Daoy (cell line): ENCODE measurements at regions not wholly inside any gene's neighbourhood (a gene's known extent, or its start where the extent isn't known, plus 50 kb on each side); places are given as distances from the start of the nearest gene placed in this dataset.
A peak's percentile ranks its signal among the peaks of the same experiment; 100 is the strongest.
"Not testable (repeated sequence)": the region's sequence is repeated elsewhere in the genome, so short reads cannot be mapped to it uniquely, and the experiment has no call there.

Experiments
- DNase-seq: peaks from one replicate; pipeline ENCODE4 v3.0.0-alpha.2; 2015; ENCODE audit warnings: low read depth

DNA sequence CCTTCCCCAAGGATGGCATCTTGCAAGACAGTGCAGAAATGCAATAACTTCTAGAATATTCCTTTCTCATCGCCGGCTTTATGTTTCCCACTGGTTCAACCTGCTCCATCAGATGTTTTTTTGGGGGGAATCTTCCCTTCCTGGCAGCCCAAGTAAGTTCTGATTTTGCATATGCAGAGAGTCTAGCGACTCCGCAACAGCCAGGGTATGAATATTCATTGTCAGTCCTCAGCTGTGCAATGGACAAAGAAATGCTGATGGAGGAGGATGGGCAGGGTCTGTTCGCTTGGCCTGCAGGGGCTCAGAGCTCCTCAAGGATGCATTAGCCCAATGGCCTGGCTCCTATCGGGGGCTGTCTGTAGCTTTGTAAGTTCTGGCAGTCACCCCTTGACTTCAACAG lies 358.8 kb upstream of the CCL2 start:
- no peak for DNase-seq

DNA sequence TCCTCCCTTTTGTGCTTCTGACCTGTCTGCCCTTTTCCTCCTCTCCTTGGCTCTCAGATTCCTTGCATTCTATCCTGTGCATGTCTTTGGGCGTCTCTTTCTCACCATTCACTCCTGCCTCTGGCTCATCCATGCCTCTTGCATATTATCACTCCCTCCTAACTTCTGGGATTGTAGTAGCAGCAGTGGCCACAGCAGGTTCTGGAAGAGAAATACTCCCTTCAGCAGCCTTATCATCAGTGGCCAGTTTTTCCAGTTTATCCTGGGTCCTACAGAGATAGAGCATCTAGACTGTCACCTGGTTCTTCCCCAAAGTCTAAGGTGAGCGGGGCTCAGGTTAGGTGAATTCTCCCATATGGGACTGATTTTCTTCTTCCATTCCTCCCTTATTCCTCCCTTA lies 354.0 kb upstream of the CCL2 start:
- no peak for DNase-seq

DNA sequence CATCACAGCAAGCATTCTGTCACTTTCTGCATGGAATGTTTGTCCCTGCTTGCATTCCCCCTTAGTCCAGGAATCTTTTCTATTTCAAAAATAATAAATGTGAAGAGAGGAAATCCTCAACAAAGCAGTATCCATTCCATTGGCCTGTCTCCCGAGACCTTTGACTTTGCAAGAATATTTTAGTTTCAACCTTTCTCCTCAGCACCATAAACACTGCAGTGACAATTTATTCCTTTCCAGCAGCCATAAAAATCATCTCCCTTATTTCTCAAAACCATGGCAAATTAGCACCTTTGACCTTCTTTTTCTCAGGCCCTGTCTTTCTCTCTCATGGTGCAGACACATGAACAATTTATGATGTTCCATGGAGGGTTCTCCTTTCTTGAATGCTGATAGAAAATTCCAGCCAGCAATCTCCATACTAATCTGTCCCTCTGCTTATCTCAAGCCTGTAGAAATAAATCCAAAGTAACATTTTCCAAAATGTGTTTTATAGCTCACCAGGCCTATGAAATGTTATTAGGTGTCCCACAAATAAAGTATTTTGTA lies 352.1 kb upstream of the CCL2 start:
- DNase-seq, result no peak

DNA sequence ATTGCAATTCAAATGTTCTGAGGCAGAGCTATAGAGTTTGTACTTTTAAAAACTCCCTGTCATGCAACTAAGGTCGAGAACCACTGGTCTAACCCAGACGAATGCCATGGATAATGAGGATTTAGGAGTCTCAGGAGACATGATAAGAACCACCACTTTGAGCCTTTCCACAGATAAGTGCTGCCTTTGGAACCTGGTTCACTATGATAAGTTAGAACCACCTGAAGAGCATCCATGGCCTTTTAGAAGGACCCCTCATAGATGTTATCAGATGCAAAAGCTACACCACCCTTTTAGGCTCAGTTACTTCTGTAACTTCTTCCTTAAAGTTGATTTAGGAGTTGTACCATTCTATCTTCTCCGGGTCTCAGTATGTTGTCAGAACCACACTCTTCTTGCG lies 350.6 kb upstream of the CCL2 start:
- no peak for DNase-seq

DNA sequence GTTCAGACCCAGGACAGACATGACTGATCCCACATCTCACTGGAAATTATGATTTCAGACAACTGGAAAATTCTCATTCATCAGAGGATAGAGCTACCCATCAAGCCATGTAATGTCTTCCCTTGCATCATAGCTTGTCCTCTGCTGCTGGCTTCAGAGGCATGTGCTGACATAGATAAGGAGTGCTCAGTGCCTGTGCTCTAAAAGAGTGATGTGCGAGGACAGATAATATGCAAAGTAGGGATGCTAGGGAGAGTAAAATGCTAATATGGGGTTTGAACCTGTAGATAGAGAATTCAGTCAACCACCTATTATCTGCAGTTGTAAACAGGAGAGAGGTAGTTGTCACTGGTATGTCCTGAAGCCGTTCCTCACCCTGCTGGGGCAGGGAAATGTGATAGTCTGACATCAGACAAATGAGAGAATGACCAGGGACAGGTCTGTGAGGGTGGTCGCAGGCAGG lies 349.7 kb upstream of the CCL2 start:
- no peak for DNase-seq

DNA sequence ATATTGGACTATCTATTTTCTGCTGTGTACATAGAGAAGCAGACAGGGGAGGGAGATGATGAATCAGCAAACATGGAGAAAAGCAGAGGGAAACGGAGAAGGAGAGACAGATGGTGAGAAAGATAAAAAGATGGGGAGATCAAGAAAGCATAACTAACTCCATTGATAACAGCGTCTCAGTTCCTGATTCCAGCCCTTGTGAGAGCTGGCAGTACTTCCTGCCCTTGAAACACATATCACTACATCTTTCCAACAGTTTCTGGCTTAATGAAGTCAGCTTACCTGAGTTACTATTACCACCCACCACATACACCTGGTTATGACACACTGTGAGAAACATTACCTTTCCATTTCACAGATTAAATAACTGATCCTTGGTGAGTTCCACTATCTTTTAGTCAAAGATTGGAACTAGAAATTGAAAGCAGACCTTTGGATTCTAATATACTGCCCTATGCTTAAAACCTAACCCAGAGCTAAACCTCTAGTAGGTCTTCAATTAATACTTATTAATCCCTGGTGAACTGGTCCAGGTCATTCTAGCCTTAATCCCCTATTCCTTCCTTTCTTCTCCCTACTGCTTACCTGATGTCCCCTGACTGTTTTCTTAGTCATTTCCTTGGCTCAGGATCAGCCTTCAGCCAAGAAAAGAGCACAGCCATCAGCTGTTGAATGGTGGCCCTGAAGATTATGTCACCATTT lies 346.6 kb upstream of the CCL2 start:
- DNase-seq, result no peak

DNA sequence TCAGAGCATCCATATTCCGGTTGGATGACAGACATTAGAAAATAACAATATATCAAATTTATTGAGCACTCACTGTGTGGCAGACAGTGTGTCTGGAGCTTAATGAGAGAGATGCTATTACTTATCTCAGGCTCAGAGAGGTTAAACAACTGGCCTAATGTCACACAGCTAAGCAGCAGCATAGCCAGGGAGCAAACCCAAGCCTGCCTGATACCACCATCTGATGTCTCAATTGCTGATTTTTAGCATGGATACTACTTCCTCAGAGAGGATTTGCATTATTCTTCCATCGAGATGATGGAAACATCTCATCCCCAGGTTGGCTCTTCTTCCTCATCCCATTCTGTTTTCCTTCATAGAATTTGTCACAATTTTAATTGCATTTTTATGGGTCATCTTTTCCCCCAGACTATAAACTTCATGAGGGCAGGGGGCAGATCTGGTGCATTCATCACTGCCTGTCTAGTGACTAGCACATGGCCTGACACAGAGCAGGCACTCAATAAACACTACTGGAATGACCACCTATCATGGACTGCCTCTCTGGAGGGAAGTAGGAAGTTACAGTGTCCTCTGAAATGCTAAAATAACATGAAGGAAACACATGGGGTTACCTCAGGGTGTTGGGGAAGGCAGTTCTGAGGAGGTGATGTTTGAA lies 344.8 kb upstream of the CCL2 start:
- DNase-seq, result no peak

DNA sequence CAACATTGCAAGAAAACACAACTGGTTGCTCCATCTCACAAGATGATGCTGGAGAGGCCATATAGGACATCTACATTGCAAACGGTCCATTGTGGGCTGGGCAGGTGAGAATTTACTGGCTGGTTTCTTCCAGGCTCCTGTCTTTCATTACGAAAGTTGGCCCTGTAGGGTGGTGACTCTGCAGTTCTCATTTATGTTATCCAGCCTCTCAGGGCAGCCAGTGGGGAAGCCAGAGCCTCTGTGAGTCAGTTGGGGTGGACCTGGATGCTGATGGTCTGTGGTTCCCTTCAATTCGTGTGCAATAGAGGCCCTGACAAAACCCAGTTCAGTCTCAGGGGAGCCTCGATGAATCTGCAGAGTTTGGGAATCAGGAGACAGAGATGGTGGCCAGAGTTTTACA lies 341.0 kb upstream of the CCL2 start:
- DNase-seq, result no peak

DNA sequence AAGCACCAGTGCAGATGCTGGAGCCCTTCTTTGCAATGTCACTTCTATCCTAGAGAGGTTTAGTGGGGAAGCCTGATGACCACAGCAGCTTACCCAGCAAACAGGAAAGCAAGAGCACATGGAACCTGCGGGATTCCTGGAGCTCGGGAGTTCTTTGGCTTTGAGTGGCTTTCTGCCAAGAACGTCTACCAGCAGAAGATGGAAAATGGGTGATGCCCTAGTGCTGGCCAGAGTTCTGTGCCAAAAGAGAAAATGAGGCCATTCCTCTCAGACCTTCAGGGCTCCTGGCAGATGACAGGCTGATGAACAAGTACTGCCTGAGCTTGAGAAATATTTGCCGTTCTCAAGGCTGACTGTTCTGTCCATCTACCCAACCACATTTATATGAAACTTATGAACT lies 332.1 kb upstream of the CCL2 start:
- no peak for DNase-seq

DNA sequence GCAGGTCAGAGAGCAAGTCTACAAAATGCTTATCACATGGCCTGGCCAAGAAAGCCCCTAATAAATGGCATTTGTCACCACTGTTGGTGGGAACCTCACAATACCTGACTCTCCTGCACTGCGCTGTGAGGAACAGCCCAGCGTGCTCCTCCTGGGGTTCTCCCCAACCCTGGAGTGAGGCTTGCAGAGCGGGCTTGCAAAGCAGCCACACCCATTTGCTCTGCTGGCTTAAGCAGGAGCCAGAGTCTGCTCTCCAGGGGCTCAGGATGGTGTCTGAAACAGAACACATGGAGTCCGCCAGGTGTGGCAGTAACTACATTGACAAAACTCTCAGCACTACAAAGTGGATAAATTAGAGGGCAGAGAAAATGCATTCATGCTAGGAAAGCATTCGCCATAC lies 331.0 kb upstream of the CCL2 start:
- DNase-seq, result no peak

DNA sequence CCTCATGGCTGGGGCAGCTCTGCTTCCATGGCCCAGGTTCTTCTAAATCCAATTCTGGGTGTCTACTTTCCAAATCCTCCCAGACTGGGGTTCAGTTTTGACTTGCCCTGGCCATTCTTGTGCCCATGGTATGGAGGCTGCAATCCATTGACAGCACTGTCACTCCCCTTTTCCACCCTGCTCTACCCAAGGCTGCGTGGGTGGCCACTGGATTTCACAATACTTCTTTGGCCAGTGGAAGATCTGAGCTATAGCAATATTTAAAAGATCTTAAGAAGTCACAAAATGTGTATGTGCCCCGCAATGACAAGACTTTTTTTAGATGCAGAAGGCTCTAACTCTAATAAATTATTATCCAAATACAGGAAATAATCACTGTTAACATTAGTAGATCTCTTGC lies 329.4 kb upstream of the CCL2 start:
- no peak for DNase-seq

DNA sequence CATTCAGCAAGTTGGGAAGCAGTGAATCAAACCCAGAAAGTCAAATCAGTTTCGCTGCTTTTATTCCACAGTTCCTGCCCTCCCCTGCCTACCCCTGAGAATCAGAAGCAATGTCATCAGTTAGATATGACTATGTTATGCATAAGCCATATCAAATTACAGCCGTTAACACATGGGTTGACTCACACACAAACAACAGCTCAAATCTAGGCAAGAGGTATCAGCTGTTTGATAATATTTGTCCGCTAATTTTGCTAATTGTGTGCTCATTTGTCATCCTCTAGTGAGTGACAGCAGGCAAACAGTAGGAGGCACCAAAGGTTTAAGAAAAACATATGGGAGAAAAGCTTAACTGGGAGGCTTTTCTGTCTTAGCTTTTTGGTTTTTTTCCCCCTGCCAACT lies 327.4 kb upstream of the CCL2 start:
- DNase-seq, result peak; percentile 82

DNA sequence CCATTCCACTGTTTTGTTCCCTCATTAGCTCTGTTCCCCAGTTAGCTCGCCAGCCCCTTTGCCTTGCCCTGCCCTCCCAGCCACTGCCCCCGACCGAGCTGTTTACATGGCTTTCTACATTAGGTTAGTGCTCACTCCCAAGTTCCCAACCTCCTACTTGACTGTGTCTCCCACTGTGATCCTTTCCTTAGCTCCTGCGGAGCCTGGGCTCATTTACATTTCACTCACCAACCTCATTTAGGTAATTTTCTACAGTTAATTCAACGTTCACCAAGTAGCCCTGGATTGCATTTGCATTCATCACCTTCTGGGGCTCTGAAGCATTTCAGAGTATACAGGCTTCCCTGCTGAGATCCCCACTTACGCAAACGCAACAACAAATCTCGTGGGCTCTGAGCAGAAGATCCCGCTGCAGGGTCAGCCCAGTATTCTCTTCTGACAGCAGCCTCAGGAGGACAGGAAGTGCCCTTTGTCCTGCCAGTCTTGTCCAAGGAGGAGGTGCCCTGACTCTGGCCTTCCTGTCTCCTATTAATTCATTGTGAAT lies 325.8 kb upstream of the CCL2 start:
- DNase-seq, result no peak

DNA sequence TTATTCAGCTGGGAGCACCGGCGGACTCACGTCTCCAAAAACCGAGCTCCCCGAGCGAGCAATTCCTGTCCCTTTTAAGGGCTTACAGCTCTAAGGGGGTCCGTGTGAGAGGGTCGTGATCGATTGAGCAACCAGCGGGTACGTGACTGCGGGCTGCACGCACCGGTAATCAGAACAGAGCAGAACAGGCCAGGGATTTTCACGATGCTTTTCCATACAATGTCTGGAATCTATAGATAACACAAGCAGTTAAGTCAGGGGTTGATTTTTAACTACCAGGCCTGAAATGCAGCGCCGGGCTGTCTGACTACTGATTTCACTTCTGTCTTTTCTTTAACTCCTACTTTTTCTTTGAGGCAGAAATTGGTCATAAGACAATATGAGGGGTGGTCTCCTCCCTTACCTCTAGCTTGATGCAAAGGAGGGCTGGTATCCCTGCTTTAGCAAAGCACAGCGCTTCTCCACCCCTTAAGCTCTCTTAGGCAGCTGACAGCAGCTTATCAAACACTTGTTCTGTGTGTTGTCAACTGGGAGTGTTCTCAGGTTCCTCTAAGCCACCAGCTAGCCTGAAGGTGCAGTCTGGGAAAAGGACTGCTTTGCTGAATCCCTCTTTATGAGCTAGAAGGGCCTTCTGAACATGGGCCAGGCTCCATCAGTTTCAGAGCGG lies 323.8 kb upstream of the CCL2 start:
- DNase-seq, result not testable (repeated sequence)

DNA sequence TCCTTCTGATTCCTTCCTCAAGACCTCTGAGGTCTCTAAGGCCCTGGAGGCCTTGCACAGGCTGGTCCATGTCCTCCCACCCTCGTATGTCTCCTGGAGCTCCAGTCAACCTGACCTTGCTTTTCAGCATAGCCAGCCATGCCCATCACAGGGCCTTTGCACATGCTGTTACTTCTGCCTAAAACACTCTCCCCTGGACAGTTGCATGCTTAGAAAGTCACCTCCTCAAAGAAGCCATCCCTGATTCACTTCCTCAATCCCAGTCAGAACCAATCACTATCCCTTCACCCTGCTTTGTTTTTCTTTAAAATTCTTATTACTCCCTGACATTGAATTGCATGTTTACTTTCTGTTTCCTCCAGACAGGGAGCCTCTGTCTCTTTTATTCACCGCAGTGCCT lies 322.1 kb upstream of the CCL2 start:
- DNase-seq, result no peak

DNA sequence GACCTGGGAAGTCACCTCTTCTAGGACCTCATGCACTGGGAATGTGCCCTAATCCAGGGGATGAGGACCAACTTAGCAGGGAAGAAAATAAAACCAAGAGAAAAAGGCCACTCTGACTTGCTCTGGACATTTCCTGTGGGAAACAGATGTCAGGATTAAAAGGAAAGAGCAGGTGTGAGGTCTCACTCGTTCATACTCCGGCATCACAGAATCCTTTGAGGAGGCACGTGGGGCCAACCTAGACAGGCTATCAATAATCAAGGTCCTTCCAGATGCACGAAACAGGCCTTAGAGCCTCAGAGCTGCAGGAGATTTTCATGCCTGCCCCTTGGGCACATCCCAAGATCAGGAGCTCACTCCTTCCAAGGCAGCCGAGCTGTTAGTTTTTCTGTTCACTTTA lies 321.5 kb upstream of the CCL2 start:
- no peak for DNase-seq

DNA sequence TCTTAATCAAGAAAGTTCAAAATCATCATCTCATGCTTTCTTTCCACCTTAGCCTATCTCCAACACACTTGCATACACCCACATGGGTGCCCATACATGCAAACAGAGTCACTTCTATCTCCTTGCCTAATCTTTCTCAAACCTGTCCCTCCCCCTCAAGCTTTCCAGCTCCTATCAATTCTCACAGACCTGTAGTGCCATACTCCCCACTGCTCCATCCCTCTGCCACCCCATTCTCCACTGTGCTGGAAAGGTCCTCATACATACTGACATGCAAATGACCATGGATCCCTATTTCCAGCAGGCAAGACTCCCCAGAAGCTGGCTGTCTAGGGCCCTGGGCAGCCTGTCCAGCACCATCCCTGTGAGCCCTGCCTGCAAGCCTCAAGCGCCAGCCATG lies 320.4 kb upstream of the CCL2 start:
- DNase-seq, result no peak

DNA sequence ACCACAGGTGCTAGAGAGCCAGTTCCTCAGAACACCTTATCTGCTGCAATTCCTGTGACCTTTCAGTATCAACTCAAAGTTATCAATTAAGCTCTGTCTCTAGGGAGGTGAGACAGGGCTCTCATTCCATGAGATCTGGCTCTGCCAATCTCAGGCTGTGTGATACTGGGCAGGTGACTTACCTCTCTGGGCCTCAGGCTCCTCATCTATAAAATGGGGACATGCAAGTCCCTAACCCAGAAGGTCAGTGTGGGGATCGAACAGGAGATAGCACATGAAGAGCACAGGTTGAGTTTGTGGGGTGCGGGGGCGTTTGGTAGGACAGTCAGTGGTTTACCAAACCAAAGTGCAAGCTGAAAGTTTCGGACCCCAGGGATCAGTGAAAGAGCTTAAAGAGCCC lies 319.3 kb upstream of the CCL2 start:
- no peak for DNase-seq

DNA sequence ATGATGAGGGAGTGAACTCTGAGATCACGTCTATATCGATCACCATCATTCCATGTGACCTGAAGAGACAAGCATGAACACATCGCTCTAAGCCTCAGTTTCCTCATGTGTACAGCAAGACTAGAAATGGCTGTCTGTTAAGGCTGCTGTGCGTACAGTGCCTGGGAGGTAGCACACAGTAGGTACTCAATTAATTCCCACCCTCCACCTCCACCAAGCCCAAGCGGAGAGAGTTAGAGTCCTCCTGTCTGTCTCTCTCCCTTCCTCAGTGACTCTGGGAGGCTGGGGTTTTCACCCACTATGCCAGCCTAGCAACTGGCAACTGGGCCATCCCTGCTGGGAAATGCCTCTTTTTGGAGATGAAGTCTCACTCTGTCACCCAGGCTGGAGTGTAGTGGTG lies 318.3 kb upstream of the CCL2 start:
- DNase-seq, result no peak

DNA sequence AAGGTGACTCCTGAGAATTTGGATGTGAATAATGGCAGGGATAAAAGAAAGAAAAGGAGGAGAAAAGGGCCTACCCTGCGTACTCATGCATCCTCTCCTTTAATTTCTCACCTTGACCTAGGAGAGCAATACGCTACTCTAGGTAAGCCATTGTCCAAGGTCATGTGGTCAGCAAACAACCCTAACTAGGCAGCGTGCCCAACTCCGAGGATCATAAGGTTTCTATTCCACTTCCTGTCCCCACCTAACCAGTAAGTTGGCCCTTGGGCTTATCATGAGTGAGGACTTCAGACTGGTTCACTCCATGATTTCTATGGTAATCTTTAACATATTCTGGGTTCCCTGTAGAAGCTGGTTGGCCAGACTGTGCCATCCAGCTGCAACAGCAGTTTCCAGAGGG lies 315.1 kb upstream of the CCL2 start:
- DNase-seq, result no peak

DNA sequence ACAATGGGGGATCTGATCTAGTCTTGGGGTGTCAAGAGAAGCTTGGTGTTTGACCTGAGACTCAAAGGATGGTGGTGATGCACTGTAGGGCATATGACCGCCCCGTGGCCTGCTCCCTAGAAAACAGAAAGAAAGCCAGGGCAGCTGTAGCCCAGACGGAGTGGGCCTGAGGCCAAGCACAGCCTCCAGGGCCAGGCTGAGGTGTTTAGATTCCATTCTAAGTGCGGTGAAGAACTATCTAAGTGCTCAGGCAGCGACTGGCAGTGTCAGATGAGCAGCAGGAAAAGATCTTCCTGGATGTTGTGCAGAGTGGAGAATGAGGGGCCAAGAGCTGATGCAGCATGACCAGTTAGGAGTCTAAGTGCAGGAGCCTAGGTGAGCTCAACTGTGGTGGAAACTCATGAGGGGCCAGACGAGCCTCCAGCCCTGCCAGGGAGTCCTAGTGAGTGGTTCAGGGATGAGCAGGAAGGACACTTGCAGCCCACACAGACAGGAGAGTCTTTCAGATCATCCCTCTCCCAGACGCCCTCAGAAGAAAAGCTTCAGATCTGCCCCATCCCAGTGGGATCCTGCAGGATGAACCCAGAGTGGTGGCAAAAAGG lies 314.2 kb upstream of the CCL2 start:
- DNase-seq, result peak; percentile 40

DNA sequence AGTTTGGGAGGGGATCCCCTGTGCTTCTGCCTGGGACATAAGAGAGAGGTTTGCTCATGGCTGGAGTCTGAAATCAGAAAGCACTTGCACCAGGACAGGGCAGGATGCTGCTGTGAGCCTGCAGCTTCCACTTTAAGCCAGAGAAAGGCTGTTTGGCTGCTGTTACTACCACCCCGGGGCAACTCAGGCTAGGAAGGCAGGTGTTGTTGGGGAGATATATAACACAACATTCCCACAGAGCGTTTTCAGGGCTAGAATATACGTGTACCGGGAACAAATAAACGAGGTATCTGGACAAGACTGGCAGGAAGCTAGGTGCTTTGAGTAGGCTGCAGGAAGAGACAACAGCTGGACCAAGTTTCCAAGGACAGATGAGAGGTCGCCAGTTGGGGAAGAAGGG lies 313.3 kb upstream of the CCL2 start:
- DNase-seq, result no peak
